ENCODE measurements at regions not wholly inside any gene's neighbourhood (a gene's known extent, or its start where the extent isn't known, plus 50 kb on each side); places are given as distances from the start of the nearest gene placed in this dataset.

- no peak for TF ChIP-seq CTCF (conservative IDR thresholded peaks at IDR 0.05; ENCODE audit: low read length)
- TF ChIP-seq EZH2phosphoT487 (IDR thresholded peaks at IDR 0.05; ENCODE audit: borderline replicate concordance, low read depth, low read length) = no peak
Measured at GRCh38 chr12:17618831-17619230, 471.2 kb downstream of the RERGL start.
